ENCODE measurements at regions not wholly inside any gene's neighbourhood (a gene's known extent, or its start where the extent isn't known, plus 50 kb on each side); places are given as distances from the start of the nearest gene placed in this dataset.

- Histone ChIP-seq H3K79me2 (ENCODE audit: insufficient read depth, low read length) (no peaks in the 10 kb centered on the region), H3K9me2 (replicated peaks; ENCODE audit: low read depth, low read length) (no peaks in the 10 kb centered on the region), H2AFZ (ENCODE audit: low read length) (no peak overlapping the region), H3K27me3 (ENCODE audit: insufficient read depth, low read length, poor library complexity, severe bottlenecking) (no peaks in the 10 kb centered on the region), H3K9ac (ENCODE audit: low read depth, low read length, poor library complexity, severe bottlenecking) (no peak overlapping the region), H3K9me3 (ENCODE audit: insufficient read depth, low read depth, low read length) (no peaks in the 10 kb centered on the region), H3K4me2 (ENCODE audit: low read depth, low read length, poor library complexity, severe bottlenecking) (no peak overlapping the region), H3K4me3 (ENCODE audit: low read length, poor library complexity, severe bottlenecking) (no peak overlapping the region), H3K36me3 (ENCODE audit: insufficient read depth, low read length) (no peaks in the 10 kb centered on the region), H3F3A (ENCODE audit: low read depth) (no peaks in the 10 kb centered on the region), H3K4me1 (ENCODE audit: insufficient read depth, low read length, poor library complexity, severe bottlenecking) (no peaks in the 10 kb centered on the region), H4K20me1 (ENCODE audit: insufficient read depth, low read length, poor library complexity, severe bottlenecking) (no peaks in the 10 kb centered on the region)
- TF ChIP-seq, protein P1, sequence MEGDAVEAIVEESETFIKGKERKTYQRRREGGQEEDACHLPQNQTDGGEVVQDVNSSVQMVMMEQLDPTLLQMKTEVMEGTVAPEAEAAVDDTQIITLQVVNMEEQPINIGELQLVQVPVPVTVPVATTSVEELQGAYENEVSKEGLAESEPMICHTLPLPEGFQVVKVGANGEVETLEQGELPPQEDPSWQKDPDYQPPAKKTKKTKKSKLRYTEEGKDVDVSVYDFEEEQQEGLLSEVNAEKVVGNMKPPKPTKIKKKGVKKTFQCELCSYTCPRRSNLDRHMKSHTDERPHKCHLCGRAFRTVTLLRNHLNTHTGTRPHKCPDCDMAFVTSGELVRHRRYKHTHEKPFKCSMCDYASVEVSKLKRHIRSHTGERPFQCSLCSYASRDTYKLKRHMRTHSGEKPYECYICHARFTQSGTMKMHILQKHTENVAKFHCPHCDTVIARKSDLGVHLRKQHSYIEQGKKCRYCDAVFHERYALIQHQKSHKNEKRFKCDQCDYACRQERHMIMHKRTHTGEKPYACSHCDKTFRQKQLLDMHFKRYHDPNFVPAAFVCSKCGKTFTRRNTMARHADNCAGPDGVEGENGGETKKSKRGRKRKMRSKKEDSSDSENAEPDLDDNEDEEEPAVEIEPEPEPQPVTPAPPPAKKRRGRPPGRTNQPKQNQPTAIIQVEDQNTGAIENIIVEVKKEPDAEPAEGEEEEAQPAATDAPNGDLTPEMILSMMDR (conservative IDR thresholded peaks at IDR 0.05; ENCODE audit: low read length), result no peak
- TF ChIP-seq EZH2phosphoT487 (IDR thresholded peaks at IDR 0.05; ENCODE audit: borderline replicate concordance), result no peak
Observed at GRCh38 chr6:79353226-79353625, 118.7 kb upstream of the HMGN3 start.

DNA sequence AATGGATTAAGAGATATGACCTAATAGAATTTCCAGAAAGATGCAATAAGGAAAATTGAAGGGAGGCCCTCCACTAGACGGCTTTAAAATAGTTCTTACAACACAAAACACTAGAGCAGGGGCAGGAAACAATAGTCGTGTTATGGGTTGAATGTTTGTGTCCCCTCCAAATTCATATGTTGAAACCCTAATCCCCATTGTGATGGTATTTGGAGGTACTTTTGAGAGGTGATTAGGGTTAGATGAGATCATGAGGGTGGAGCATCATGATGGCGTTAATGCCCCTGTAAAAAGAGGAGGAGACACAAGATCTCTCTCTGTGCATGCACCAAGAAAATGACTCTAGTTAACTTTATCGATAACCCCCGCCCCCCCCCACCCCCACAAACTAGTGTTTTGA, 104.0 kb upstream of the HMGN3 start:
- H3F3A ChIP-seq (ENCODE audit: low read depth), result no peaks in the 10 kb centered on the region
- H3K36me3 ChIP-seq (ENCODE audit: insufficient read depth, low read length), result no peaks in the 10 kb centered on the region
- H4K20me1 ChIP-seq (ENCODE audit: insufficient read depth, low read length, poor library complexity, severe bottlenecking), result no peaks in the 10 kb centered on the region
- H3K9me3 ChIP-seq (ENCODE audit: insufficient read depth, low read depth, low read length), result no peaks in the 10 kb centered on the region
- H3K9ac ChIP-seq (ENCODE audit: low read depth, low read length, poor library complexity, severe bottlenecking), result no peak overlapping the region
- H3K79me2 ChIP-seq (ENCODE audit: insufficient read depth, low read length), result no peaks in the 10 kb centered on the region
- H2AFZ ChIP-seq (ENCODE audit: low read length), result no peak overlapping the region
- no peak for TF ChIP-seq EZH2phosphoT487 (IDR thresholded peaks at IDR 0.05; ENCODE audit: borderline replicate concordance)
- TF ChIP-seq, protein P1 (conservative IDR thresholded peaks at IDR 0.05; ENCODE audit: low read length), result no peak
- H3K9me2 ChIP-seq (replicated peaks; ENCODE audit: low read depth, low read length), result no peaks in the 10 kb centered on the region
- H3K27me3 ChIP-seq (ENCODE audit: insufficient read depth, low read length, poor library complexity, severe bottlenecking), result no peaks in the 10 kb centered on the region
- no peak overlapping the region for H3K4me2 ChIP-seq (ENCODE audit: low read depth, low read length, poor library complexity, severe bottlenecking)
- H3K4me3 ChIP-seq (ENCODE audit: low read length, poor library complexity, severe bottlenecking), result no peak overlapping the region
- H3K4me1 ChIP-seq (ENCODE audit: insufficient read depth, low read length, poor library complexity, severe bottlenecking), result peaks cover 4% of the 10 kb centered on the region

DNA sequence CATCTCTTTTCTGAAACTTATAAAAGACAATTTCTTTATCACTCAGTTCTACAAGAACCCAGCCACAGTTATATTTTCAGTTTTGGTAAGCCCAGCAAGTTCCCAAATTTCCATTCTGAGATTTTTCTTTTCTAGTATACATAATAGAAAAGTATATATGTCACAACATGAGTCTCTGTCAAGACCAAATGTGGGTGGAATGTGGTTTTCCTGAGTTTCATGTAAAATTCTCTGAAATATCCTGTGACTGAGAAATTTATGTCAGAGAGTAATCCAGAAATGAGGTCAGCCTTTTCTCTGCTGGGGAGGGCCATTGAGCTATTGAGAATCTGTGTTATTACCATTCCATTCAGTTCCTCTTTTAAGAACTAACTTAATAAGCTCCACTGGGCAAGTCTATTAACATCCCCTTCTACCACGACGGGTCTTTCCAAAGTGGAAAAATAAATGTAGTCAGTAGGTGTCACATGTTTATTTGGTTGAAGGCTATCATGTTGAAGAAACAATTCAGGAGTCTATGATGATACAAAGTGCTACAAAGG, 100.7 kb upstream of the HMGN3 start:
- no peak overlapping the region for H2AFZ ChIP-seq (ENCODE audit: low read length)
- H3K4me3 ChIP-seq (ENCODE audit: low read length, poor library complexity, severe bottlenecking), result no peak overlapping the region
- TF ChIP-seq, protein P1 (conservative IDR thresholded peaks at IDR 0.05; ENCODE audit: low read length), result no peak
- no peak for TF ChIP-seq EZH2phosphoT487 (IDR thresholded peaks at IDR 0.05; ENCODE audit: borderline replicate concordance)
- H3K9ac ChIP-seq (ENCODE audit: low read depth, low read length, poor library complexity, severe bottlenecking), result no peak overlapping the region
- H3K36me3 ChIP-seq (ENCODE audit: insufficient read depth, low read length), result no peaks in the 10 kb centered on the region
- H4K20me1 ChIP-seq (ENCODE audit: insufficient read depth, low read length, poor library complexity, severe bottlenecking), result no peaks in the 10 kb centered on the region
- peaks cover 4% of the 10 kb centered on the region for H3K4me1 ChIP-seq (ENCODE audit: insufficient read depth, low read length, poor library complexity, severe bottlenecking)
- no peaks in the 10 kb centered on the region for H3K9me3 ChIP-seq (ENCODE audit: insufficient read depth, low read depth, low read length)
- no peak overlapping the region for H3K4me2 ChIP-seq (ENCODE audit: low read depth, low read length, poor library complexity, severe bottlenecking)
- no peaks in the 10 kb centered on the region for H3K27me3 ChIP-seq (ENCODE audit: insufficient read depth, low read length, poor library complexity, severe bottlenecking)
- H3K9me2 ChIP-seq (replicated peaks; ENCODE audit: low read depth, low read length), result no peaks in the 10 kb centered on the region
- no peaks in the 10 kb centered on the region for H3K79me2 ChIP-seq (ENCODE audit: insufficient read depth, low read length)
- H3F3A ChIP-seq (ENCODE audit: low read depth), result no peaks in the 10 kb centered on the region
